Gastrocnemius medialis (tissue), 4 donors: ENCODE measurements at regions not wholly inside any gene's neighbourhood (a gene's known extent, or its start where the extent isn't known, plus 50 kb on each side); places are given as distances from the start of the nearest gene placed in this dataset.

Experiments used
- POLR2A ChIP-seq, 2 donors: fragments of 450-650 bp; IDR thresholded peaks; one replicate each; pipeline ENCODE4 v1.6.1; 2017; ENCODE audit warnings: antibody characterized with exemption in 2 of 2, mild to moderate bottlenecking in 2 of 2, moderate library complexity in 2 of 2
- TF ChIP-seq, protein P1 (sequence below), 5 experiments: fragments of 450-650 bp in 3 of 5; fragments of 200-600 bp in 2 of 5; sonication (generic) in 2 of 5; IDR thresholded peaks in 4 of 5; conservative IDR thresholded peaks in 1 of 5; 1 replicate in 4 of 5; 2 replicates in 1 of 5; pipeline ENCODE4 v1.5.1; 2016 to 2019; ENCODE audit warnings: antibody characterized with exemption in 5 of 5, mild to moderate bottlenecking in 3 of 5, moderate library complexity in 3 of 5

DNA sequence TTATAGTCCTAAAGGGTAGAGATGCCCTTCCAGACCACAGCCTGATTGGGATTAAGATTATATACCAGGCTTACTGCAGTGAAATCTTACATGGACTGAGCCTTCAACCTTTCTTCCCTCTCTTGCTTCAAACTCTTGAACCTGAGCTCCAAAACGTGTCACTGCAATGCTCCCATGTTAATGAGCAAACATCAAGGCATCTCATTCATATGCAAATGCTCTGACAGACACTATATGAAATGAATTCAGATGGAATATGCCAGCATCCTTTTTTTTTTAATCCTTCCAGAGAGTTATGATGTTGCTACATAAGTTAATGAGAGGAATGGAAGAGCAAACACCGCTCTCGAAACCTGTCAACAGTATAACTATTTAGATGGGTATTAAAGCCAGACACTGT lies 611.9 kb upstream of the CDH11 start:
- TF ChIP-seq, protein P1, sequence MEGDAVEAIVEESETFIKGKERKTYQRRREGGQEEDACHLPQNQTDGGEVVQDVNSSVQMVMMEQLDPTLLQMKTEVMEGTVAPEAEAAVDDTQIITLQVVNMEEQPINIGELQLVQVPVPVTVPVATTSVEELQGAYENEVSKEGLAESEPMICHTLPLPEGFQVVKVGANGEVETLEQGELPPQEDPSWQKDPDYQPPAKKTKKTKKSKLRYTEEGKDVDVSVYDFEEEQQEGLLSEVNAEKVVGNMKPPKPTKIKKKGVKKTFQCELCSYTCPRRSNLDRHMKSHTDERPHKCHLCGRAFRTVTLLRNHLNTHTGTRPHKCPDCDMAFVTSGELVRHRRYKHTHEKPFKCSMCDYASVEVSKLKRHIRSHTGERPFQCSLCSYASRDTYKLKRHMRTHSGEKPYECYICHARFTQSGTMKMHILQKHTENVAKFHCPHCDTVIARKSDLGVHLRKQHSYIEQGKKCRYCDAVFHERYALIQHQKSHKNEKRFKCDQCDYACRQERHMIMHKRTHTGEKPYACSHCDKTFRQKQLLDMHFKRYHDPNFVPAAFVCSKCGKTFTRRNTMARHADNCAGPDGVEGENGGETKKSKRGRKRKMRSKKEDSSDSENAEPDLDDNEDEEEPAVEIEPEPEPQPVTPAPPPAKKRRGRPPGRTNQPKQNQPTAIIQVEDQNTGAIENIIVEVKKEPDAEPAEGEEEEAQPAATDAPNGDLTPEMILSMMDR (IDR thresholded peaks at IDR 0.05 in 4 of 5, conservative IDR thresholded peaks at IDR 0.05 in 1 of 5) = no peak
- TF ChIP-seq POLR2A (IDR thresholded peaks at IDR 0.05) = no peak
